ENCODE measurements at regions not wholly inside any gene's neighbourhood (a gene's known extent, or its start where the extent isn't known, plus 50 kb on each side); places are given as distances from the start of the nearest gene placed in this dataset.
"Not testable (repeated sequence)": the region's sequence is repeated elsewhere in the genome, so short reads cannot be mapped to it uniquely, and the experiment has no call there.

- DNase-seq: no peak
- Histone ChIP-seq H3K23me2 (ENCODE audit: insufficient read length, low read depth, low read length, poor library complexity, severe bottlenecking) (no peaks in the 10 kb centered on the region), H2BK12ac (ENCODE audit: insufficient read length, low read depth, low read length) (no peak overlapping the region), H2AK5ac (ENCODE audit: insufficient read length, low read length) (no peak overlapping the region), H3K79me1 (ENCODE audit: insufficient read depth, low read depth, low read length, poor library complexity, severe bottlenecking) (no peaks in the 10 kb centered on the region), H2AFZ (ENCODE audit: low read length) (no peak overlapping the region), H3K9me3 (ENCODE audit: control insufficient read depth, low read depth, low read length) (no peaks in the 10 kb centered on the region), H3T11ph (ENCODE audit: low read length) (no peak overlapping the region), H2BK5ac (ENCODE audit: insufficient read length, low read length) (no peak overlapping the region), H2BK120ac (ENCODE audit: low read depth, low read length, poor library complexity, severe bottlenecking) (no peak overlapping the region), H4K20me1 (ENCODE audit: control insufficient read depth, insufficient read depth, insufficient read length) (no peaks in the 10 kb centered on the region), H3K23ac (ENCODE audit: insufficient read length, low read depth, low read length) (no peak overlapping the region), H3K18ac (ENCODE audit: insufficient read length, low read depth, low read length) (no peak overlapping the region), H3K79me2 (ENCODE audit: insufficient read depth, low read length) (no peaks in the 10 kb centered on the region), H4K8ac (replicated peaks; ENCODE audit: insufficient read length, low read depth, low read length) (no peak overlapping the region), H2BK15ac (ENCODE audit: low read depth, low read length) (no peak overlapping the region), H3K27ac (ENCODE audit: insufficient read length, low read depth, low read length) (no peak overlapping the region), H2BK20ac (ENCODE audit: low read depth, low read length, poor library complexity, severe bottlenecking) (no peak overlapping the region), H3K4ac (ENCODE audit: low read depth, low read length) (no peak overlapping the region), H4K91ac (ENCODE audit: insufficient read length, low read depth, low read length) (no peak overlapping the region), H3K4me1 (ENCODE audit: insufficient read depth, low read length) (no peaks in the 10 kb centered on the region), H3K9ac (ENCODE audit: extremely low read depth, insufficient read length, low read length) (no peak overlapping the region), H3K27me3 (ENCODE audit: insufficient read depth, low read length) (no peaks in the 10 kb centered on the region), H3K56ac (ENCODE audit: insufficient read length, low read depth, low read length) (no peak overlapping the region), H4K5ac (ENCODE audit: insufficient read length, low read depth, low read length) (no peak overlapping the region), H3K4me2 (ENCODE audit: insufficient read depth, insufficient read length, low read length) (no peak overlapping the region), H3K14ac (ENCODE audit: insufficient read depth, low read length) (no peak overlapping the region)
- Mint-ChIP-seq H3K27ac (no peak overlapping the region), H3K27me3 (ENCODE audit: low read depth) (no peaks in the 10 kb centered on the region), H3K36me3 (ENCODE audit: insufficient read depth in 1 of 3, low read depth in 3 of 3) (0 out of 7 replicates have a peak, but pooled peaks cover 0 to 1% (median 0%) of the 10 kb centered on the region in 3 experiments), H3K4me3 (no peak overlapping the region), H3K9me3 (no peaks in the 10 kb centered on the region), H3K4me1 (no peaks in the 10 kb centered on the region)
- no CpG with 5 or more reads among the region's 1 CpG for WGBS (ENCODE audit: extremely low coverage, insufficient read length, low lambda C conversion rate)
- no peak; the same call in 2 of the 3 replicates for TF ChIP-seq CTCF (conservative IDR thresholded peaks at IDR 0.05)
Measured at GRCh38 chr11:82034527-82034926, 699.1 kb downstream of the FAM181B start.

- not testable (repeated sequence) for H2BK120ac ChIP-seq (ENCODE audit: low read depth, low read length, poor library complexity, severe bottlenecking); H3K27ac Mint-ChIP-seq; H3K23ac ChIP-seq (ENCODE audit: insufficient read length, low read depth, low read length); H2BK5ac ChIP-seq (ENCODE audit: insufficient read length, low read length); H3K23me2 ChIP-seq (ENCODE audit: insufficient read length, low read depth, low read length, poor library complexity, severe bottlenecking); H3K36me3 Mint-ChIP-seq (ENCODE audit: insufficient read depth in 1 of 3, low read depth in 3 of 3); DNase-seq; H3K9ac ChIP-seq (ENCODE audit: extremely low read depth, insufficient read length, low read length); H4K20me1 ChIP-seq (ENCODE audit: control insufficient read depth, insufficient read depth, insufficient read length); H3K79me2 ChIP-seq (ENCODE audit: insufficient read depth, low read length); H3K27me3 ChIP-seq (ENCODE audit: insufficient read depth, low read length); H3K79me1 ChIP-seq (ENCODE audit: insufficient read depth, low read depth, low read length, poor library complexity, severe bottlenecking); H2AFZ ChIP-seq (ENCODE audit: low read length); H2BK20ac ChIP-seq (ENCODE audit: low read depth, low read length, poor library complexity, severe bottlenecking); H3K9me3 ChIP-seq (ENCODE audit: control insufficient read depth, low read depth, low read length); H3K18ac ChIP-seq (ENCODE audit: insufficient read length, low read depth, low read length); H3K4me2 ChIP-seq (ENCODE audit: insufficient read depth, insufficient read length, low read length); H2AK5ac ChIP-seq (ENCODE audit: insufficient read length, low read length); H4K5ac ChIP-seq (ENCODE audit: insufficient read length, low read depth, low read length); H4K91ac ChIP-seq (ENCODE audit: insufficient read length, low read depth, low read length); H3K4me1 Mint-ChIP-seq; H3K14ac ChIP-seq (ENCODE audit: insufficient read depth, low read length); H4K8ac ChIP-seq (replicated peaks; ENCODE audit: insufficient read length, low read depth, low read length); H3K27me3 Mint-ChIP-seq (ENCODE audit: low read depth); H3K4me1 ChIP-seq (ENCODE audit: insufficient read depth, low read length); H3K9me3 Mint-ChIP-seq; H3K4me3 Mint-ChIP-seq; H3K4ac ChIP-seq (ENCODE audit: low read depth, low read length); H2BK12ac ChIP-seq (ENCODE audit: insufficient read length, low read depth, low read length); H3K56ac ChIP-seq (ENCODE audit: insufficient read length, low read depth, low read length); H2BK15ac ChIP-seq (ENCODE audit: low read depth, low read length); H3K27ac ChIP-seq (ENCODE audit: insufficient read length, low read depth, low read length); H3T11ph ChIP-seq (ENCODE audit: low read length)
- WGBS (ENCODE audit: extremely low coverage, insufficient read length, low lambda C conversion rate): no CpG with 5 or more reads among the region's 9 CpGs
Measured at GRCh38 chr11:82027335-82027734, 706.3 kb downstream of the FAM181B start.

All from H9 (cell line).